Activated naive CD4-positive, alpha-beta T cell treated with anti-CD3 and anti-CD28 coated beads, Interleukin-2, amount 10 ng/mL, durations not matched to agents 7 days and 5 days (primary cell): ENCODE measurements at regions not wholly inside any gene's neighbourhood (a gene's known extent, or its start where the extent isn't known, plus 50 kb on each side); places are given as distances from the start of the nearest gene placed in this dataset.
"Not testable (repeated sequence)": the region's sequence is repeated elsewhere in the genome, so short reads cannot be mapped to it uniquely, and the experiment has no call there.

ENCODE experiments used
- CTCF ChIA-PET: fragments of 350-600 bp; sonication (Branson Sonifier 250); formaldehyde crosslinking; loops from one replicate; lab custom pipeline; 2021; ENCODE audit warnings: antibody characterized with exemption; lab: Charles Lee
- DNase-seq: peaks from one replicate; pipeline ENCODE4 v3.0.0-alpha.2; 2020
- H3K27ac Mint-ChIP-seq: one replicate; pipeline ENCODE4 v1.8.0; 2021; ENCODE audit warnings: mild to moderate bottlenecking, moderate library complexity, mixed read lengths
- H3K27me3 Mint-ChIP-seq: one replicate; pipeline ENCODE4 v1.8.0; 2021; ENCODE audit warnings: mild to moderate bottlenecking, mixed read lengths
- H3K36me3 Mint-ChIP-seq: one replicate; pipeline ENCODE4 v1.8.0; 2021; ENCODE audit warnings: mixed read lengths
- H3K4me1 Mint-ChIP-seq: one replicate; pipeline ENCODE4 v1.8.0; 2021; ENCODE audit warnings: mixed read lengths
- H3K4me3 Mint-ChIP-seq: one replicate; pipeline ENCODE4 v1.8.0; 2021; ENCODE audit warnings: mild to moderate bottlenecking, moderate library complexity, mixed read lengths
- H3K9me3 Mint-ChIP-seq: one replicate; pipeline ENCODE4 v1.8.0; 2021; ENCODE audit warnings: mixed read lengths

- H3K4me1 Mint-ChIP-seq, H3K4me3 Mint-ChIP-seq, H3K36me3 Mint-ChIP-seq, CTCF ChIA-PET, H3K27ac Mint-ChIP-seq, H3K27me3 Mint-ChIP-seq, DNase-seq: not testable (repeated sequence)
- H3K9me3 Mint-ChIP-seq = peaks cover 20% of the 10 kb centered on the region
These were observed 168.2 kb downstream of the NPR3 start for GRCh38 chr5:32879364-32879763.

- Mint-ChIP-seq H3K27ac (no peak overlapping the region), H3K9me3 (peaks cover 20% of the 10 kb centered on the region), H3K4me1 (no peaks in the 10 kb centered on the region), H3K4me3 (no peak overlapping the region), H3K27me3 (no peaks in the 10 kb centered on the region), H3K36me3 (no peaks in the 10 kb centered on the region)
- DNase-seq = no peak
- CTCF ChIA-PET = no interaction called here
These were observed 169.7 kb downstream of the NPR3 start for GRCh38 chr5:32880796-32881195.

- Mint-ChIP-seq H3K9me3 (peaks cover 7% of the 10 kb centered on the region), H3K4me1 (no peaks in the 10 kb centered on the region), H3K4me3 (no peak overlapping the region), H3K27me3 (no peaks in the 10 kb centered on the region), H3K27ac (no peak overlapping the region), H3K36me3 (no peaks in the 10 kb centered on the region)
- CTCF ChIA-PET = no interaction called here
- DNase-seq = no peak
These were observed 176.3 kb downstream of the NPR3 start for GRCh38 chr5:32887390-32887789.

GRCh38 chr5:32889078-32889477 is 178.0 kb downstream of the NPR3 start:
- Mint-ChIP-seq H3K9me3 (peaks cover 2% of the 10 kb centered on the region), H3K4me3 (no peak overlapping the region), H3K4me1 (no peaks in the 10 kb centered on the region), H3K36me3 (no peaks in the 10 kb centered on the region), H3K27ac (no peak overlapping the region), H3K27me3 (no peaks in the 10 kb centered on the region)
- CTCF ChIA-PET = no interaction called here
- no peak for DNase-seq

GRCh38 chr5:32903613-32904012 is 192.5 kb downstream of the NPR3 start:
- H3K4me1 Mint-ChIP-seq = no peaks in the 10 kb centered on the region
- no peak overlapping the region for H3K4me3 Mint-ChIP-seq
- CTCF ChIA-PET = no interaction called here
- no peak overlapping the region for H3K27ac Mint-ChIP-seq
- DNase-seq = no peak
- no peaks in the 10 kb centered on the region for H3K27me3 Mint-ChIP-seq
- no peaks in the 10 kb centered on the region for H3K36me3 Mint-ChIP-seq
- H3K9me3 Mint-ChIP-seq = peaks cover 7% of the 10 kb centered on the region

- Mint-ChIP-seq H3K27ac (no peak overlapping the region), H3K27me3 (no peaks in the 10 kb centered on the region), H3K9me3 (peaks cover 12% of the 10 kb centered on the region), H3K4me3 (no peak overlapping the region), H3K36me3 (no peaks in the 10 kb centered on the region), H3K4me1 (no peaks in the 10 kb centered on the region)
- CTCF ChIA-PET = no interaction called here
- no peak for DNase-seq
These were observed 197.5 kb downstream of the NPR3 start for GRCh38 chr5:32908641-32909040.

GRCh38 chr5:32909207-32909606 is 198.1 kb downstream of the NPR3 start:
- Mint-ChIP-seq H3K4me3 (no peak overlapping the region), H3K4me1 (no peaks in the 10 kb centered on the region), H3K9me3 (peaks cover 13% of the 10 kb centered on the region), H3K27me3 (no peaks in the 10 kb centered on the region), H3K36me3 (no peaks in the 10 kb centered on the region), H3K27ac (no peak overlapping the region)
- DNase-seq = no peak
- CTCF ChIA-PET = no interaction called here

- Mint-ChIP-seq H3K36me3 (no peaks in the 10 kb centered on the region), H3K9me3 (peaks cover 7% of the 10 kb centered on the region), H3K4me1 (no peaks in the 10 kb centered on the region), H3K27ac (no peak overlapping the region), H3K4me3 (no peak overlapping the region), H3K27me3 (no peaks in the 10 kb centered on the region)
- no peak for DNase-seq
- CTCF ChIA-PET = no interaction called here
These were observed 205.5 kb downstream of the NPR3 start for GRCh38 chr5:32916648-32917047.

- Mint-ChIP-seq H3K27me3 (no peaks in the 10 kb centered on the region), H3K27ac (no peak overlapping the region)
- CTCF ChIA-PET = no interaction called here
These were observed 217.6 kb downstream of the NPR3 start for GRCh38 chr5:32928761-32929160.

GRCh38 chr5:32931438-32931837 is 220.3 kb downstream of the NPR3 start:
- not testable (repeated sequence) for H3K27me3 Mint-ChIP-seq

More at GRCh38 chr5:32928761-32929160, 217.6 kb downstream of the NPR3 start:
- Mint-ChIP-seq H3K4me1 (no peaks in the 10 kb centered on the region), H3K4me3 (no peak overlapping the region), H3K36me3 (no peaks in the 10 kb centered on the region), H3K9me3 (no peaks in the 10 kb centered on the region)
- DNase-seq = no peak

GRCh38 chr5:32932241-32932935 is 221.3 kb downstream of the NPR3 start:
- CTCF ChIA-PET = no interaction called here
- Mint-ChIP-seq H3K4me3 (no peak overlapping the region), H3K4me1 (no peaks in the 10 kb centered on the region), H3K27ac (no peak overlapping the region), H3K36me3 (no peaks in the 10 kb centered on the region), H3K9me3 (no peaks in the 10 kb centered on the region), H3K27me3 (no peaks in the 10 kb centered on the region)
- DNase-seq = no peak

More at GRCh38 chr5:32931438-32931837, 220.3 kb downstream of the NPR3 start:
- H3K4me3 Mint-ChIP-seq, H3K36me3 Mint-ChIP-seq, CTCF ChIA-PET, DNase-seq, H3K4me1 Mint-ChIP-seq, H3K9me3 Mint-ChIP-seq, H3K27ac Mint-ChIP-seq: not testable (repeated sequence)

GRCh38 chr5:32933692-32934091 is 222.6 kb downstream of the NPR3 start:
- no peak overlapping the region for H3K27ac Mint-ChIP-seq
- H3K36me3 Mint-ChIP-seq = no peaks in the 10 kb centered on the region
- H3K9me3 Mint-ChIP-seq = no peaks in the 10 kb centered on the region
- H3K4me1 Mint-ChIP-seq = no peaks in the 10 kb centered on the region
- no peaks in the 10 kb centered on the region for H3K27me3 Mint-ChIP-seq
- no peak overlapping the region for H3K4me3 Mint-ChIP-seq
- no peak for DNase-seq
- CTCF ChIA-PET = no interaction called here

- Mint-ChIP-seq H3K4me1 (no peaks in the 10 kb centered on the region), H3K4me3 (no peak overlapping the region), H3K27ac (no peak overlapping the region), H3K36me3 (no peaks in the 10 kb centered on the region), H3K9me3 (no peaks in the 10 kb centered on the region), H3K27me3 (no peaks in the 10 kb centered on the region)
- CTCF ChIA-PET = no interaction called here
- no peak for DNase-seq
These were observed 223.4 kb downstream of the NPR3 start for GRCh38 chr5:32934529-32934928.

GRCh38 chr5:32935283-32935682 is 224.2 kb downstream of the NPR3 start:
- no peak for DNase-seq
- Mint-ChIP-seq H3K27me3 (no peaks in the 10 kb centered on the region), H3K27ac (no peak overlapping the region), H3K4me3 (no peak overlapping the region), H3K36me3 (no peaks in the 10 kb centered on the region), H3K4me1 (no peaks in the 10 kb centered on the region), H3K9me3 (no peaks in the 10 kb centered on the region)
- CTCF ChIA-PET = no interaction called here

- Mint-ChIP-seq H3K27ac (no peak overlapping the region), H3K9me3 (no peaks in the 10 kb centered on the region), H3K4me3 (no peak overlapping the region), H3K27me3 (no peaks in the 10 kb centered on the region), H3K4me1 (no peaks in the 10 kb centered on the region), H3K36me3 (no peaks in the 10 kb centered on the region)
- CTCF ChIA-PET = no interaction called here
- DNase-seq = no peak
These were observed 225.2 kb downstream of the NPR3 start for GRCh38 chr5:32936329-32936728.
